ENCODE measurements at regions not wholly inside any gene's neighbourhood (a gene's known extent, or its start where the extent isn't known, plus 50 kb on each side); places are given as distances from the start of the nearest gene placed in this dataset.
"Not testable (repeated sequence)": the region's sequence is repeated elsewhere in the genome, so short reads cannot be mapped to it uniquely, and the experiment has no call there.

GRCh38 chr1:5730272-5731109 is 261.7 kb downstream of the NPHP4 start:
- no peak for DNase-seq

- DNase-seq: no peak
Measured at GRCh38 chr1:5729636-5730145, 262.5 kb downstream of the NPHP4 start.

- no peak for DNase-seq
Measured at GRCh38 chr1:5728663-5729355, 263.4 kb downstream of the NPHP4 start.

DNA sequence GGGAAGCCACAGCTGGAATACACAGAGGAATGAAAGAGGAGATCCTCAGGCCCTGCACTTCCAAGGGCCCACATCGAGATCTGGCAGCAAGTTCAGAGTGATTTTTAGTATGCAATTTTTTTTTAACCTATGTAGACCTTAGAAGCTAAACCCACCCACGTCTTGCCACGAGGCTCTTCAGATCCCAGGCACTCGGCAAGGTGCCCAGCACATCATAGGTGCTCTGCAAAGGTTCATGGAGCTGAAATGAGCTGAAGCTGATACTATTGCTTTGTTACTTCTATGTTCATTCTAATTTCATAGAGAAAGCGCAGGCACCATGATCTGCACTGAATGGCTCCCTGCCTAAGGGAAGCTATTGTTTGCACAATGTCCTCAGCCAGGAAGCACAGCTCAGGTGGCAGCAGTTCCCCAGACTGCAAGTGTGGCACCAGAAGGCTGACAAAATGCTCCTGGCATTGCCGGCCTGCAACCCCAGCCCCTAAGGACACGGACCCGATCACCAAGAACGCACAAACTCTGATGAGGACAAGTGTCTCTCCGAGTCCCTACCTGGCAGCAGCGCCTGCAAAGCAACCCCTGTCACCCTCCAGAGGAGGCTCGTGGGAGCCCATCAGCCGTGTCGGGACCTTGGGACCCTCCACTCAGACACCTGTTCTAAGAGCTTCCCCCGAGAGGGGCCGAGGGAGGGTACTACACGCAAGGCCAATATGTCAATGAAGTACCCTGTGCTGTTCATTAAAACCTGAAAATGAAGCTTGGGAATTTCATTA is 264.2 kb downstream of the NPHP4 start:
- no peak for DNase-seq

DNA sequence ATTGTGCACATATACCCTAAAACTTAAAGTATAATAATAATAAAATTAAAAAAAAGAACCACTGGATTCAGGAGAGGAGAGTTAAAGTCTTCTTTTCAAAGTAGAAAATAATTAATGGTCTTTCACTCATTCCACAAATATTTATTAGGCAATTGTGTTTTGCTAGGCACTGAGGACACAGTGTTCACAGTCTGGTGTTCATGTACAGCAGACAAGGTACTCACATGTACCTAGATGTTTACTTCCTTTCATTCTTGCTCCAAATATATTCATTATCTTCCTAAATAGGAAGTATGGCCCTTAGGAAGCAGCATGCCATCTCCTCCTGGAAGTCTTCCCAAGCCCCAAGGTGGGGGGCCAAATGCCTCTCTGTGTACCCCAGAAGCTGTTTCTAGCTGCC is 265.0 kb downstream of the NPHP4 start:
- DNase-seq: no peak

- DNase-seq: not testable (repeated sequence)
Measured at GRCh38 chr1:5726586-5727184, 265.5 kb downstream of the NPHP4 start.

DNA sequence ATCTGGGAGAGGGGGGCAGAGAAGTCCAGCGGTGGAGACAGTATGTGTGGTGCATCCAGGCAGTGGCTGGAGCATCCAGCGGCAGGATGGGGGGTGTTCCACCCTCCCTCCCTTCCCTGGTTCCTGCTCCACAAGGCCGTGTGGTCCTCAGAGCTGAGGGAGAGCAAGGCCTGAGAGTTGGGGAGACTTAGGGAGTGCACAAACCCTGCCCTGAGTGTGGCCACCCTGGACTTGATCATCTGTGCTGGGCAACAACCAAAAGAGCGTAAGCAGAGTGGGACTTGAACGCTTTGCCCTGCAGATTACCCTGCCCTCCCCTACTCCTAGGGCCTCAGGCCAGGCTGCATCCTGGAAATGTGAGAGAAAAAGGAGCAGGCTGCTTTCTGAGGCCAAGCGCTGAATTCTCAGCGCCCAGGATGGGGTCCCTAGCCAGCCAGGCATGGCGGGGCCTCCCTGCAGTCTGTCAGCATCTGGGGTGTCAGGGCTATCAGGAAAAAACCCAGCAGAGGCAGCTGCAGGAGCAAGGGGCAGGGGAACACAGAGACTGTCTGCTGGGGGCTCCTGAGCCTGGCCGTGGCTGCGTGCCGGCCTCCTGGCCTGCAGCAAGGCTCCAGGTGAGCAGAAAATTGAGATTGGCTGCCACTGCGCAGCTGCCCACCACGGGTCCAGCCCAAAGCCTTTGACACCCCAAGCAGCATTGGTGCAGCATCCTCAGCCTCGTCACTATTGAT is 266.2 kb downstream of the NPHP4 start:
- no peak for DNase-seq

DNA sequence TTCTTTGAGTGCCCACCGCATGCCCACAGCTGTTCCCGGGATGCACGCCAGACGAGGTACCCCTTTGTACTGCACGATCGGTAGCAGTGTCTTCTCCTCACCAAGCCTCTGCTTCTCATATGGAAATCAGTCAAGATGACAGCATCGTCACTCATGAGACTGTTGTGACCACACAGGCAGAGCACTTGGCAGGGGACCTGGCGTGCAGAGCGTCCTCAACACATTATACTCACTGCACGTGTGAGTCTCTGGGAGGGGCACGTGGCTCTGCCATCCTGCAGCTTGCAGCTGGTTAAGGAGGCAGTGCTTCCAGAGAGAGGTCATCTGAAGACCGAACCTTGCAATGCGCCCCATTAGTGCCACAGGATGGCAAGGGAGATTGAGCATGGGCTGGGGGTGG is 266.8 kb downstream of the NPHP4 start:
- no peak for DNase-seq

GRCh38 chr1:5724847-5725246 is 267.4 kb downstream of the NPHP4 start:
- DNase-seq: no peak

DNA sequence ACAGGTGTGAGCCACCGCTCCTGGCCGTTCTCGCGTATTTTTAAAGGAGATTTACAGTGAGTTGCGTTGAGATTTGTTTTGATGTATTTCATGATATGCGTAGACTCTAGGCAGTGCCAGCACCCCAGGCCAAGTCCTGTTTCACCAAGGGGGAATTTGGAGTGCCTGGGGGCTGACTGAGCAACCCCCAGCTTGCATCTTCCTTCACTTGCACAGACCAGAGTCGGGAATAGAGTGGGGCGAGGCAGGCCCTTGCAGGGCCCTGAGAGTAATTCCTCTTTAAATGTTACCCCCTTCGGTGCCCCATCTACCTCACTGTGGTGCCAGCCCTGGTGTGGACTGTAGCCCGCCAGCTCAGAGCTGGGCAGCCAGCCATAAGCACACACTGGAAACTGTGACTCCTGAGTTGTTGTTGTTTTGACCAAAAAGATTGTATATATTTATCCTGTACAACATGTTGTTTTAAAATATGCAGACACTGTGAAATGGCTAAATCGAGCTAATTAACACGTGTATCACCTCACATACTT is 269.5 kb downstream of the NPHP4 start:
- DNase-seq: no peak

GRCh38 chr1:5721634-5722215 is 270.5 kb downstream of the NPHP4 start:
- DNase-seq: no peak

- no peak for DNase-seq
Measured at GRCh38 chr1:5720936-5721335, 271.3 kb downstream of the NPHP4 start.

- DNase-seq: no peak
Measured at GRCh38 chr1:5720484-5720883, 271.7 kb downstream of the NPHP4 start.

DNA sequence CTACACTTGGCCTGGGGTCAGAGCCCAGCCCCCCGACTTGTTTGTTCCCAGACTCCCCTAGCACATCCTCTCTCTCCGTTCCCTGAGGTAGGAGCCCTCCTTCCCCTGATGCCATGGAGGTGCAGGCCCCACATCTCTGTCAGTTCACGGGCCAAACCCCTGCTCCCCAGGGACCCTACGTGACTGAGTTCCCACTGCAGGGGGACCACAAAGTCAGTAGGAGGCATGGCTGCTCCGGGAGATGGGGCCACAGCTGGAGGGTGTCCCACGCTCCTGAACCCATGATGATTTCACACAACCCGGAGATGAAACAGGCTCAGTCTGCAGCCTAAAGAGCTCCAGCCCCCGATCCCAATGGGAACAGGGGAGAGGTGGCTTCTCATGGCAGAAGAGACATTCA is 272.2 kb downstream of the NPHP4 start:
- DNase-seq: no peak

GRCh38 chr1:5718831-5719632 is 273.2 kb downstream of the NPHP4 start:
- no peak for DNase-seq

- no peak for DNase-seq
Measured at GRCh38 chr1:5717031-5717682, 275.1 kb downstream of the NPHP4 start.

DNA sequence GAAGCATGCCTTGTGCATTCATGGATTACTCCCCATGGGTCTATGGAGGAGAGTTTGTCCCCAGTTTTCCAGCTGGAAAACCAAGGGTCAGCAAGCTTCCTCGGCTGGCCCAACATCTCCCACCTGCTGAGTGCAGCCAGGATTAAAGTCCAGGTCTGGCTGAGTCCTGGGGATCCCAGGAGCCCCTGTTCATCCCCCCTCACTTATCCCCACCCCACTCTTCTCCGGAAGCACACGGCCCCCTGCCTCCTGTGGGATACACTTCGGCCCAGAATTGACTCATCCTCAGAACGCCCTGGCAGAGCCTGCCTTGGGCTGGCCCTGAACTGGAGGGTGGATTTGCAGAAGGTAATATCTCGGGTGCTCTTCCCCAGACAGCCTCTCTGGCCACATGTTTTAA is 276.1 kb downstream of the NPHP4 start:
- no peak for DNase-seq

- DNase-seq: no peak
Measured at GRCh38 chr1:5713101-5714010, 278.9 kb downstream of the NPHP4 start.
